ENCODE measurements at regions not wholly inside any gene's neighbourhood (a gene's known extent, or its start where the extent isn't known, plus 50 kb on each side); places are given as distances from the start of the nearest gene placed in this dataset.

GRCh38 chr2:14827226-14828023 lies 194.9 kb downstream of the LRATD1 start:
- TF ChIP-seq CTCF (IDR thresholded peaks at IDR 0.05; ENCODE audit: control extremely low read depth in 1 of 3, insufficient read depth in 1 of 3, low read depth in 1 of 3, low read length in 3 of 3) (no peak), POLR2A (IDR thresholded peaks at IDR 0.05; ENCODE audit: control extremely low read depth in 1 of 2, low read depth in 2 of 2, low read length in 2 of 2) (no peak), SIN3A (conservative IDR thresholded peaks at IDR 0.05 in 1 of 2, IDR thresholded peaks at IDR 0.05 in 1 of 2; ENCODE audit: low read depth in 1 of 2, low read length in 2 of 2) (no peak), RBBP5 (IDR thresholded peaks at IDR 0.05; ENCODE audit: borderline replicate concordance, low read depth, low read length) (no peak)
